ENCODE measurements at regions not wholly inside any gene's neighbourhood (a gene's known extent, or its start where the extent isn't known, plus 50 kb on each side); places are given as distances from the start of the nearest gene placed in this dataset.

GRCh38 chr3:74268753-74269152 is 345.7 kb downstream of the CNTN3 start (continued):
- TF ChIP-seq PBX3 (IDR thresholded peaks at IDR 0.05) (no peak), USF1 (IDR thresholded peaks at IDR 0.05; ENCODE audit: borderline replicate concordance, low read depth) (no peak)

- Histone ChIP-seq H3K9me3 (no peaks in the 10 kb centered on the region), H3K4me2 (no peak overlapping the region), H3K9me2 (no peaks in the 10 kb centered on the region), H3K9ac (no peak overlapping the region), H3K4me1 (ENCODE audit: control insufficient read depth in 1 of 2, insufficient read depth in 2 of 2, low read depth in 1 of 2, low read length in 1 of 2) (0 out of 4 replicates have a peak, but pooled peaks cover 0 to 3% of the 10 kb centered on the region in 2 experiments), H3K36me3 (replicated peaks in 1 of 2; ENCODE audit: control insufficient read depth in 1 of 2, insufficient read depth in 2 of 2, low read length in 1 of 2) (no peaks in the 10 kb centered on the region), H3K4me3 (ENCODE audit: low read depth in 2 of 2, low read length in 1 of 2) (no peak overlapping the region), H3K27ac (ENCODE audit: low read depth in 2 of 2, low read length in 1 of 2) (no peak overlapping the region), H4K20me1 (ENCODE audit: insufficient read depth) (no peaks in the 10 kb centered on the region), H2AFZ (ENCODE audit: low read depth) (no peak overlapping the region; the same call in 1 of the 2 replicates), H3K27me3 (ENCODE audit: insufficient read depth) (no peaks in the 10 kb centered on the region), H3F3A (replicated peaks; ENCODE audit: insufficient read depth) (no peaks in the 10 kb centered on the region), H3K79me2 (ENCODE audit: insufficient read depth) (no peaks in the 10 kb centered on the region)
- TF ChIP-seq CTCF (IDR thresholded peaks at IDR 0.05) (peak; percentile 90), RAD21 (IDR thresholded peaks at IDR 0.05; ENCODE audit: low read length) (peak; percentile 91), ZBTB33 (IDR thresholded peaks at IDR 0.05; ENCODE audit: borderline replicate concordance, low read depth) (no peak), GABPA (IDR thresholded peaks at IDR 0.05; ENCODE audit: low read depth) (no peak), ELF1 (IDR thresholded peaks at IDR 0.05) (no peak), SMC3 (IDR thresholded peaks at IDR 0.05; ENCODE audit: low read depth, low read length) (peak; percentile 81)
- ChIA-PET POLR2A (no interaction called here), CTCF (interaction anchor here (0.6 to 2.6 kb wide), 29 partner anchors 8 to 746 kb away, joined by 3 to 26 read pairs (median 4); no protein-coding TSS in a partner anchor)
- WGBS (ENCODE audit: low lambda C conversion rate) = 44% methylated on average over 13 of the region's 13 CpGs
- DNase-seq = peak; percentile 48
These were observed 346.8 kb downstream of the CNTN3 start for GRCh38 chr3:74267588-74268184.

GRCh38 chr3:74267131-74267530 is 347.3 kb downstream of the CNTN3 start:
- no peak for TF ChIP-seq CHD2 (IDR thresholded peaks at IDR 0.05; ENCODE audit: low read length, partially characterized antibody)
- no peak for TF ChIP-seq SMC3 (IDR thresholded peaks at IDR 0.05; ENCODE audit: low read depth, low read length)
- TF ChIP-seq GABPA (IDR thresholded peaks at IDR 0.05; ENCODE audit: low read depth) = no peak
- TF ChIP-seq JUND (IDR thresholded peaks at IDR 0.05) = no peak
- TF ChIP-seq YY1 (IDR thresholded peaks at IDR 0.05; ENCODE audit: low read depth) = no peak
- Histone ChIP-seq H3K4me3 (ENCODE audit: low read depth in 2 of 2, low read length in 1 of 2) (no peak overlapping the region), H3K27me3 (ENCODE audit: insufficient read depth) (no peaks in the 10 kb centered on the region), H3K9me2 (no peaks in the 10 kb centered on the region), H3K79me2 (ENCODE audit: insufficient read depth) (no peaks in the 10 kb centered on the region), H3K9ac (no peak overlapping the region), H2AFZ (ENCODE audit: low read depth) (no peak overlapping the region; the same call in 1 of the 2 replicates), H3F3A (replicated peaks; ENCODE audit: insufficient read depth) (no peaks in the 10 kb centered on the region), H4K20me1 (ENCODE audit: insufficient read depth) (no peaks in the 10 kb centered on the region), H3K9me3 (no peaks in the 10 kb centered on the region), H3K36me3 (replicated peaks in 1 of 2; ENCODE audit: control insufficient read depth in 1 of 2, insufficient read depth in 2 of 2, low read length in 1 of 2) (no peaks in the 10 kb centered on the region), H3K4me2 (no peak overlapping the region), H3K4me1 (ENCODE audit: control insufficient read depth in 1 of 2, insufficient read depth in 2 of 2, low read depth in 1 of 2, low read length in 1 of 2) (0 out of 4 replicates have a peak, but pooled peaks cover 0 to 3% of the 10 kb centered on the region in 2 experiments), H3K27ac (ENCODE audit: low read depth in 2 of 2, low read length in 1 of 2) (no peak overlapping the region)
- ChIA-PET CTCF (interaction anchor here (0.5 to 2.6 kb wide), 28 partner anchors 8 to 909 kb away, joined by 3 to 26 read pairs (median 3); no protein-coding TSS in a partner anchor), POLR2A (no interaction called here)
- 54% methylated on average over 5 of the region's 5 CpGs for WGBS (ENCODE audit: low lambda C conversion rate)
- no peak for DNase-seq
